Caco-2 (cell line): ENCODE measurements at regions not wholly inside any gene's neighbourhood (a gene's known extent, or its start where the extent isn't known, plus 50 kb on each side); places are given as distances from the start of the nearest gene placed in this dataset.

ENCODE experiments used
- BruUV-seq: library from RNA; stranded (reverse); fragments of 400-500 nt; replicated peaks from 2 replicates; lab custom pipeline; 2021; lab: Mats Ljungman, UMichigan
- CTCF ChIA-PET: fragments of 300-600 bp; sonication (Branson Sonifier 250); formaldehyde crosslinking; loops from one replicate; lab custom pipeline; 2022; ENCODE audit warnings: antibody characterized with exemption; lab: Charles Lee
- POLR2A ChIA-PET: fragments of 300-600 bp; sonication (Branson Sonifier 250); formaldehyde crosslinking; loops from one replicate; lab custom pipeline; 2022; ENCODE audit warnings: antibody characterized with exemption; lab: Charles Lee
- DNase-seq, 2 experiments: peaks; one replicate each; pipeline versions ENCODE4 v3.0.0 to v3.0.0-alpha.2; 2020 to 2022
- H3K27me3 ChIP-seq: replicated peaks from 2 replicates; pipeline ENCODE4 v1.6.0; 2011; ENCODE audit warnings: low read length; ENCODE audit not compliant: control insufficient read depth, insufficient read depth
- H3K36me3 ChIP-seq: 2 replicates; pipeline ENCODE4 v1.5.1; 2011; ENCODE audit warnings: low read length; ENCODE audit not compliant: control insufficient read depth, insufficient read depth
- H3K4me1 ChIP-seq: fragments of 250-450 bp; sonication (Bioruptor Pico); 2 replicates; pipeline ENCODE4 v1.5.1; 2020; ENCODE audit warnings: mild to moderate bottlenecking
- H3K4me3 ChIP-seq: 2 replicates; pipeline ENCODE4 v1.5.1; 2011; ENCODE audit warnings: low read depth, mild to moderate bottlenecking, control low read depth, low read length
- H3K9me3 ChIP-seq: fragments of 250-450 bp; sonication (Bioruptor Pico); 2 replicates; pipeline ENCODE4 v1.5.1; 2020; ENCODE audit warnings: mild to moderate bottlenecking, moderate library complexity
- H3K27ac Mint-ChIP-seq: one replicate; pipeline ENCODE4 v1.8.0; 2022; ENCODE audit warnings: mixed read lengths; ENCODE audit not compliant: unreplicated experiment
- H3K27me3 Mint-ChIP-seq: one replicate; pipeline ENCODE4 v1.8.0; 2022; ENCODE audit warnings: mixed read lengths; ENCODE audit not compliant: insufficient read depth, unreplicated experiment
- H3K36me3 Mint-ChIP-seq: one replicate; pipeline ENCODE4 v1.8.0; 2022; ENCODE audit warnings: mild to moderate bottlenecking, mixed read lengths; ENCODE audit not compliant: insufficient read depth, unreplicated experiment
- H3K4me1 Mint-ChIP-seq: one replicate; pipeline ENCODE4 v1.8.0; 2022; ENCODE audit warnings: low read depth, mixed read lengths; ENCODE audit not compliant: unreplicated experiment
- H3K4me3 Mint-ChIP-seq: one replicate; pipeline ENCODE4 v1.8.0; 2022; ENCODE audit warnings: mild to moderate bottlenecking, moderate library complexity, mixed read lengths; ENCODE audit not compliant: unreplicated experiment
- H3K9me3 Mint-ChIP-seq: one replicate; pipeline ENCODE4 v1.8.0; 2022; ENCODE audit warnings: mixed read lengths; ENCODE audit not compliant: unreplicated experiment
- CTCF ChIP-seq, 2 experiments: fragments of 200-600 bp in 1 of 2; IDR thresholded peaks; 1 replicate in 1 of 2; 2 replicates in 1 of 2; pipeline versions ENCODE4 v1.5.1 to v1.8.0; 2011 to 2022; ENCODE audit warnings: antibody characterized with exemption in 1 of 2, control low read depth in 1 of 2, inconsistent platforms in 1 of 2, low read depth in 1 of 2, low read length in 1 of 2, mild to moderate bottlenecking in 1 of 2, moderate library complexity in 1 of 2; ENCODE audit not compliant: insufficient read depth in 1 of 2, severe bottlenecking in 1 of 2, unreplicated experiment in 1 of 2
- intact Hi-C: fragments of 100-400 bp; cut with micrococcal nuclease; formaldehyde crosslinking; loops from one replicate; pipeline ENCODE4 v1.10.0; 2022; ENCODE audit not compliant: unreplicated experiment

GRCh38 chr9:129463994-129464393 is 156.9 kb downstream of the C9orf50 start:
- DNase-seq = no peak
- Mint-ChIP-seq H3K36me3 (peaks cover 10% of the 10 kb centered on the region), H3K4me3 (no peak overlapping the region), H3K27me3 (no peaks in the 10 kb centered on the region), H3K9me3 (no peaks in the 10 kb centered on the region), H3K4me1 (peaks cover 20% of the 10 kb centered on the region), H3K27ac (no peak overlapping the region)
- no peak for TF ChIP-seq CTCF (IDR thresholded peaks at IDR 0.05; ENCODE audit: insufficient read depth in 1 of 2, low read depth in 1 of 2, low read length in 1 of 2, severe bottlenecking in 1 of 2, unreplicated experiment in 1 of 2)
- intact Hi-C loops = no loop called here
- no TSS peak for BruUV-seq
- Histone ChIP-seq H3K4me3 (no peak overlapping the region), H3K4me1 (peaks cover 21% of the 10 kb centered on the region), H3K9me3 (no peaks in the 10 kb centered on the region), H3K36me3 (no peaks in the 10 kb centered on the region), H3K27me3 (no peaks in the 10 kb centered on the region)
- ChIA-PET POLR2A (no interaction called here), CTCF (interaction anchor here (0.6 kb wide), 1 partner anchor 120 kb away, joined by 5 read pairs; no protein-coding TSS in a partner anchor)

- Mint-ChIP-seq H3K4me3 (no peak overlapping the region), H3K4me1 (peaks cover 15% of the 10 kb centered on the region), H3K27me3 (no peaks in the 10 kb centered on the region), H3K36me3 (peaks cover 10% of the 10 kb centered on the region), H3K9me3 (no peaks in the 10 kb centered on the region), H3K27ac (no peak overlapping the region)
- POLR2A ChIA-PET = no interaction called here
- CTCF ChIA-PET = no interaction called here
- H3K9me3 ChIP-seq = no peaks in the 10 kb centered on the region
- intact Hi-C loops = no loop called here
- peaks cover 26% of the 10 kb centered on the region for H3K4me1 ChIP-seq
- no TSS peak for BruUV-seq
- H3K27me3 ChIP-seq = no peaks in the 10 kb centered on the region
- H3K36me3 ChIP-seq = no peaks in the 10 kb centered on the region
- DNase-seq = no peak
- no peak overlapping the region for H3K4me3 ChIP-seq
- TF ChIP-seq CTCF (IDR thresholded peaks at IDR 0.05; ENCODE audit: insufficient read depth in 1 of 2, low read depth in 1 of 2, low read length in 1 of 2, severe bottlenecking in 1 of 2, unreplicated experiment in 1 of 2) = no peak
These were observed 157.4 kb downstream of the C9orf50 start for GRCh38 chr9:129463477-129463876.

GRCh38 chr9:129462360-129462759 is 158.5 kb downstream of the C9orf50 start:
- peaks cover 5% of the 10 kb centered on the region for H3K36me3 Mint-ChIP-seq
- H3K4me3 ChIP-seq = no peak overlapping the region
- H3K4me1 Mint-ChIP-seq = peaks cover 7% of the 10 kb centered on the region
- POLR2A ChIA-PET = no interaction called here
- DNase-seq = no peak
- H3K27ac Mint-ChIP-seq = no peak overlapping the region
- H3K27me3 ChIP-seq = no peaks in the 10 kb centered on the region
- H3K4me3 Mint-ChIP-seq = no peak overlapping the region
- TF ChIP-seq CTCF (IDR thresholded peaks at IDR 0.05; ENCODE audit: insufficient read depth in 1 of 2, low read depth in 1 of 2, low read length in 1 of 2, severe bottlenecking in 1 of 2, unreplicated experiment in 1 of 2) = no peak
- peaks cover 34% of the 10 kb centered on the region for H3K4me1 ChIP-seq
- H3K9me3 Mint-ChIP-seq = no peaks in the 10 kb centered on the region
- no peaks in the 10 kb centered on the region for H3K36me3 ChIP-seq
- CTCF ChIA-PET = interaction anchor here (0.6 kb wide), 1 partner anchor 79 kb away, joined by 4 read pairs; no protein-coding TSS in a partner anchor
- intact Hi-C loops = no loop called here
- no peaks in the 10 kb centered on the region for H3K9me3 ChIP-seq
- no TSS peak for BruUV-seq
- H3K27me3 Mint-ChIP-seq = no peaks in the 10 kb centered on the region
